GM12878 (cell line): ENCODE measurements at regions not wholly inside any gene's neighbourhood (a gene's known extent, or its start where the extent isn't known, plus 50 kb on each side); places are given as distances from the start of the nearest gene placed in this dataset.

ENCODE experiments used
- ATAC-seq: fragments of 200-7000 bp; cut with Tn5 transposase; 3 replicates; pipeline ENCODE4 v1.9.1; 2020; ENCODE audit warnings: mild to moderate bottlenecking, moderate library complexity
- BruUV-seq: library from RNA; stranded (reverse); fragments of 400-500 nt; replicated peaks from 2 replicates; lab custom pipeline; 2021; lab: Mats Ljungman, UMichigan
- CTCF ChIA-PET: fragments of 300-600 bp; sonication (Branson Sonifier 250); formaldehyde crosslinking; extraction: SDS; loops from one replicate; lab custom pipeline; 2021; ENCODE audit warnings: inconsistent platforms; lab: Yijun Ruan, JAX
- POLR2A ChIA-PET: fragments of 350-600 bp; formaldehyde crosslinking; extraction: SDS; loops from one replicate; lab custom pipeline; 2021; ENCODE audit warnings: inconsistent platforms; lab: Charles Lee
- RAD21 ChIA-PET: fragments of 300-600 bp; sonication (Branson Sonifier 250); formaldehyde crosslinking; loops from one replicate; lab custom pipeline; 2023; ENCODE audit warnings: antibody characterized with exemption; ENCODE audit not compliant: unreplicated experiment; lab: Charles Lee
- SMC1A ChIA-PET: fragments of 300-600 bp; sonication (Branson Sonifier 250); formaldehyde crosslinking; loops from one replicate; lab custom pipeline; 2023; ENCODE audit not compliant: unreplicated experiment, uncharacterized antibody; lab: Charles Lee
- DNase-seq: peaks from one replicate; pipeline ENCODE4 v3.0.0-alpha.2; 2011; ENCODE audit warnings: low read depth, low spot score
- FAIRE-seq: peaks from 3 replicates; lab custom pipeline; 2011; peaks lifted over from hg19 to GRCh38; lab: Jason Lieb, UNC
- H2AFZ ChIP-seq: 2 replicates; pipeline ENCODE4 v1.6.0; 2011; ENCODE audit warnings: low read depth, low read length, control low read depth; ENCODE audit not compliant: control insufficient read depth
- H3K27ac ChIP-seq: 2 replicates; pipeline ENCODE4 v1.5.1; 2011; ENCODE audit warnings: control low read depth; ENCODE audit not compliant: control insufficient read depth, insufficient read depth
- H3K27me3 ChIP-seq, 2 experiments: replicated peaks in 1 of 2; 2 replicates each; pipeline versions ENCODE4 v1.6.0 to v1.6.1; 2011; ENCODE audit warnings: low read length in 1 of 2; ENCODE audit not compliant: control insufficient read depth in 2 of 2, insufficient read depth in 2 of 2
- H3K36me3 ChIP-seq, 2 experiments: 2 replicates each; pipeline ENCODE4 v1.5.1; 2011; ENCODE audit warnings: low read length in 1 of 2; ENCODE audit not compliant: control insufficient read depth in 2 of 2, insufficient read depth in 2 of 2
- H3K4me1 ChIP-seq: 2 replicates; pipeline ENCODE4 v1.6.1; 2011; ENCODE audit warnings: mild to moderate bottlenecking, low read length, moderate library complexity, mixed read lengths; ENCODE audit not compliant: control insufficient read depth, insufficient read depth
- H3K4me2 ChIP-seq: 2 replicates; pipeline ENCODE4 v1.6.0; 2011; ENCODE audit warnings: control low read depth; ENCODE audit not compliant: control insufficient read depth, insufficient read depth
- H3K4me3 ChIP-seq: fragments of 200-600 bp; sonication (generic); 2 replicates; pipeline ENCODE4 v1.5.1; 2016
- H3K79me2 ChIP-seq: 2 replicates; pipeline ENCODE4 v1.6.0; 2011; ENCODE audit warnings: low read length; ENCODE audit not compliant: control insufficient read depth, insufficient read depth
- H3K9ac ChIP-seq: 2 replicates; pipeline ENCODE4 v1.8.0; 2011; ENCODE audit warnings: low read length, control low read depth, mixed read lengths; ENCODE audit not compliant: control insufficient read depth, insufficient read depth
- H3K9me3 ChIP-seq: replicated peaks from 3 replicates; pipeline ENCODE4 v1.5.1; 2011; ENCODE audit warnings: mild to moderate bottlenecking, low read length; ENCODE audit not compliant: control insufficient read depth, insufficient read depth
- H4K20me1 ChIP-seq: 2 replicates; pipeline ENCODE4 v1.6.0; 2011; ENCODE audit not compliant: control insufficient read depth, insufficient read depth
- BRCA1 ChIP-seq: IDR thresholded peaks from 2 replicates; pipeline ENCODE4 v1.6.1; 2011; ENCODE audit warnings: low read depth, low read length, improper control_type of control experiment
- CEBPB ChIP-seq, 2 experiments: fragments of 150-350 bp in 1 of 2; IDR thresholded peaks; 2 replicates each; pipeline ENCODE4 v1.6.1; 2012 to 2014; ENCODE audit warnings: low read depth in 2 of 2, low read length in 2 of 2, borderline replicate concordance in 1 of 2, inconsistent platforms in 1 of 2
- EGR1 ChIP-seq, 2 experiments: IDR thresholded peaks; 1 replicate in 1 of 2; 2 replicates in 1 of 2; pipeline ENCODE4 v1.6.1; 2011 to 2012; ENCODE audit warnings: low read depth in 2 of 2, low read length in 2 of 2, borderline replicate concordance in 1 of 2, mild to moderate bottlenecking in 1 of 2, moderate library complexity in 1 of 2
- IRF4 ChIP-seq: IDR thresholded peaks from 2 replicates; pipeline ENCODE4 v1.6.1; 2011; ENCODE audit warnings: low read depth, low read length
- KDM1A ChIP-seq: fragments of 200-600 bp; sonication (generic); IDR thresholded peaks from 2 replicates; pipeline ENCODE4 v1.6.1; 2016; ENCODE audit warnings: borderline replicate concordance
- SPI1 ChIP-seq: IDR thresholded peaks from 2 replicates; pipeline ENCODE4 v1.6.1; 2011; ENCODE audit warnings: low read depth, mild to moderate bottlenecking, low read length, moderate library complexity, borderline replicate concordance; ENCODE audit not compliant: insufficient read depth
- STAT3 ChIP-seq: IDR thresholded peaks from 2 replicates; pipeline ENCODE4 v1.6.1; 2011; ENCODE audit warnings: low read depth, low read length, improper control_type of control experiment
- TAF1 ChIP-seq: IDR thresholded peaks from 2 replicates; pipeline ENCODE4 v1.6.1; 2011; ENCODE audit warnings: mild to moderate bottlenecking, low read depth, low read length, borderline replicate concordance
- WRNIP1 ChIP-seq: IDR thresholded peaks from 2 replicates; pipeline ENCODE4 v1.6.1; 2011; ENCODE audit warnings: low read depth, low read length, improper control_type of control experiment, borderline replicate concordance
- ZNF217 ChIP-seq: fragments of 450-650 bp; IDR thresholded peaks from 2 replicates; pipeline ENCODE4 v1.6.1; 2017; ENCODE audit warnings: antibody characterized with exemption, mild to moderate bottlenecking
- WGBS: methylation state at CpG from one replicate; pipeline ENCODE4 v1.1.6; 2016; ENCODE audit warnings: low lambda C conversion rate; ENCODE audit not compliant: insufficient replicate concordance, insufficient coverage; ENCODE audit errors: missing lambda C conversion rate; 5-methylcytosine and 5-hydroxymethylcytosine counted together
- in situ Hi-C: fragments of 300-500 bp; cut with MboI; formaldehyde crosslinking; loops from 9 replicates; pipeline ENCODE4 v1.14.3; 2018; ENCODE audit warnings: mixed read lengths
- intact Hi-C: fragments of 100-400 bp; cut with micrococcal nuclease; formaldehyde crosslinking; loops from one replicate; pipeline ENCODE4 v1.14.2; 2022; ENCODE audit not compliant: unreplicated experiment
- TF ChIP-seq, protein P1 (sequence below): fragments of 450-650 bp; IDR thresholded peaks from 2 replicates; pipeline ENCODE4 v1.6.1; 2017; ENCODE audit warnings: mild to moderate bottlenecking, low read depth, inconsistent platforms; ENCODE audit not compliant: poor library complexity, severe bottlenecking
- TF ChIP-seq, protein P2 (sequence below): fragments of 450-650 bp; IDR thresholded peaks from 2 replicates; pipeline ENCODE4 v1.6.1; 2017; ENCODE audit warnings: mild to moderate bottlenecking, moderate library complexity

DNA sequence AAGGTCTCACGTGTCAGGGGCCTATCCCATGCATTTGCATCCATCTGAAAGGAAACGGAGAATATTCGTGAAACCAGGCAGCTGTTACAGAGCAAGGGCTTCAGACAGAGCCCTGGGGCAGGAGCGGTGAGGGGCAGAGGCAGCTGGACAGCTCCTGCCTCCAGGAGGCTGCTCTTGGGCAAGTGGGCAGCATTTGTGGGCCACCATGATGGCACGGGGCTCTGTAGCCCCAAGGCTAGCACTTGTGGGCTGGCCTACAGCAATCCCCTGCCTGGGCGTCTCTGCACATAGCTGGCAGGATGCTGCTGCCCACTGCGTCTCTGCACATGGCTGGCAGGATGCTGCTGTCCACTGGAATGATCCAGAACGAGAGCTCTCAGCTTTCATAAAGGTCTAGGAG is 52.8 kb upstream of the PTMA start:
- no peak overlapping the region for H3K9ac ChIP-seq
- DNase-seq (no peak), ATAC-seq (no peak), FAIRE-seq (no peak)
- intact Hi-C loops (no loop called here), in situ Hi-C loops (no loop called here)
- TF ChIP-seq SPI1: no peak
- no peak for TF ChIP-seq CEBPB (IDR thresholded peaks at IDR 0.05; ENCODE audit: borderline replicate concordance in 1 of 2, low read depth in 2 of 2, low read length in 2 of 2)
- no peak for TF ChIP-seq ZNF217
- no peak for TF ChIP-seq STAT3
- no peak for TF ChIP-seq KDM1A
- no peak for TF ChIP-seq BRCA1
- no peak for TF ChIP-seq WRNIP1
- TF ChIP-seq, protein P1, sequence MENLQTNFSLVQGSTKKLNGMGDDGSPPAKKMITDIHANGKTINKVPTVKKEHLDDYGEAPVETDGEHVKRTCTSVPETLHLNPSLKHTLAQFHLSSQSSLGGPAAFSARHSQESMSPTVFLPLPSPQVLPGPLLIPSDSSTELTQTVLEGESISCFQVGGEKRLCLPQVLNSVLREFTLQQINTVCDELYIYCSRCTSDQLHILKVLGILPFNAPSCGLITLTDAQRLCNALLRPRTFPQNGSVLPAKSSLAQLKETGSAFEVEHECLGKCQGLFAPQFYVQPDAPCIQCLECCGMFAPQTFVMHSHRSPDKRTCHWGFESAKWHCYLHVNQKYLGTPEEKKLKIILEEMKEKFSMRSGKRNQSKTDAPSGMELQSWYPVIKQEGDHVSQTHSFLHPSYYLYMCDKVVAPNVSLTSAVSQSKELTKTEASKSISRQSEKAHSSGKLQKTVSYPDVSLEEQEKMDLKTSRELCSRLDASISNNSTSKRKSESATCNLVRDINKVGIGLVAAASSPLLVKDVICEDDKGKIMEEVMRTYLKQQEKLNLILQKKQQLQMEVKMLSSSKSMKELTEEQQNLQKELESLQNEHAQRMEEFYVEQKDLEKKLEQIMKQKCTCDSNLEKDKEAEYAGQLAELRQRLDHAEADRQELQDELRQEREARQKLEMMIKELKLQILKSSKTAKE: no peak
- TF ChIP-seq, protein P2, sequence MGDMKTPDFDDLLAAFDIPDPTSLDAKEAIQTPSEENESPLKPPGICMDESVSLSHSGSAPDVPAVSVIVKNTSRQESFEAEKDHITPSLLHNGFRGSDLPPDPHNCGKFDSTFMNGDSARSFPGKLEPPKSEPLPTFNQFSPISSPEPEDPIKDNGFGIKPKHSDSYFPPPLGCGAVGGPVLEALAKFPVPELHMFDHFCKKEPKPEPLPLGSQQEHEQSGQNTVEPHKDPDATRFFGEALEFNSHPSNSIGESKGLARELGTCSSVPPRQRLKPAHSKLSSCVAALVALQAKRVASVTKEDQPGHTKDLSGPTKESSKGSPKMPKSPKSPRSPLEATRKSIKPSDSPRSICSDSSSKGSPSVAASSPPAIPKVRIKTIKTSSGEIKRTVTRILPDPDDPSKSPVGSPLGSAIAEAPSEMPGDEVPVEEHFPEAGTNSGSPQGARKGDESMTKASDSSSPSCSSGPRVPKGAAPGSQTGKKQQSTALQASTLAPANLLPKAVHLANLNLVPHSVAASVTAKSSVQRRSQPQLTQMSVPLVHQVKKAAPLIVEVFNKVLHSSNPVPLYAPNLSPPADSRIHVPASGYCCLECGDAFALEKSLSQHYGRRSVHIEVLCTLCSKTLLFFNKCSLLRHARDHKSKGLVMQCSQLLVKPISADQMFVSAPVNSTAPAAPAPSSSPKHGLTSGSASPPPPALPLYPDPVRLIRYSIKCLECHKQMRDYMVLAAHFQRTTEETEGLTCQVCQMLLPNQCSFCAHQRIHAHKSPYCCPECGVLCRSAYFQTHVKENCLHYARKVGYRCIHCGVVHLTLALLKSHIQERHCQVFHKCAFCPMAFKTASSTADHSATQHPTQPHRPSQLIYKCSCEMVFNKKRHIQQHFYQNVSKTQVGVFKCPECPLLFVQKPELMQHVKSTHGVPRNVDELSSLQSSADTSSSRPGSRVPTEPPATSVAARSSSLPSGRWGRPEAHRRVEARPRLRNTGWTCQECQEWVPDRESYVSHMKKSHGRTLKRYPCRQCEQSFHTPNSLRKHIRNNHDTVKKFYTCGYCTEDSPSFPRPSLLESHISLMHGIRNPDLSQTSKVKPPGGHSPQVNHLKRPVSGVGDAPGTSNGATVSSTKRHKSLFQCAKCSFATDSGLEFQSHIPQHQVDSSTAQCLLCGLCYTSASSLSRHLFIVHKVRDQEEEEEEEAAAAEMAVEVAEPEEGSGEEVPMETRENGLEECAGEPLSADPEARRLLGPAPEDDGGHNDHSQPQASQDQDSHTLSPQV: no peak
- no peak for TF ChIP-seq EGR1 (IDR thresholded peaks at IDR 0.05; ENCODE audit: borderline replicate concordance in 1 of 2, low read depth in 2 of 2, low read length in 2 of 2)
- no peak for TF ChIP-seq IRF4
- no peak for TF ChIP-seq TAF1
- no peaks in the 10 kb centered on the region for H3K27me3 ChIP-seq
- H4K20me1 ChIP-seq: no peaks in the 10 kb centered on the region
- H3K4me2 ChIP-seq: no peak overlapping the region
- no TSS peak for BruUV-seq
- ChIA-PET CTCF (interaction anchor here (0.9 to 2.3 kb wide), 5 partner anchors 9 to 42 kb away, joined by 3 to 15 read pairs (median 5); no protein-coding TSS in a partner anchor), POLR2A (no interaction called here), SMC1A (no interaction called here), RAD21 (interaction anchor here (1.1 kb wide), 1 partner anchor 20 kb away, joined by 3 read pairs; no protein-coding TSS in a partner anchor)
- H3K4me3 ChIP-seq: no peak overlapping the region
- H2AFZ ChIP-seq: no peak overlapping the region
- WGBS: 43% methylated on average over 8 of the region's 8 CpGs
- no peak overlapping the region for H3K27ac ChIP-seq
- H3K36me3 ChIP-seq: no peaks in the 10 kb centered on the region
- H3K9me3 ChIP-seq: no peaks in the 10 kb centered on the region
- no peaks in the 10 kb centered on the region for H3K4me1 ChIP-seq
- H3K79me2 ChIP-seq: no peaks in the 10 kb centered on the region
